GM18907 (cell line): ENCODE measurements at regions not wholly inside any gene's neighbourhood (a gene's known extent, or its start where the extent isn't known, plus 50 kb on each side); places are given as distances from the start of the nearest gene placed in this dataset.

Source experiments
- ATAC-seq: cut with Tn5 transposase; IDR thresholded peaks from one replicate; pipeline ENCODE4 v1.9.1; 2021; ENCODE audit warnings: mild to moderate bottlenecking, moderate library complexity; ENCODE audit not compliant: unreplicated experiment

GRCh38 chrX:9191392-9191791 is 157.5 kb upstream of the FAM9B start:
- ATAC-seq = no peak

GRCh38 chrX:9195199-9195880 is 161.4 kb upstream of the FAM9B start:
- ATAC-seq = no peak

- ATAC-seq = no peak
Measured at GRCh38 chrX:9196961-9197640, 163.2 kb upstream of the FAM9B start.

- no peak for ATAC-seq
Measured at GRCh38 chrX:9204560-9204959, 170.6 kb upstream of the FAM9B start.

GRCh38 chrX:9205599-9206223 is 171.8 kb upstream of the FAM9B start:
- no peak for ATAC-seq

GRCh38 chrX:9207142-9207541 is 173.2 kb upstream of the FAM9B start:
- ATAC-seq = no peak

GRCh38 chrX:9211269-9211668 is 177.3 kb upstream of the FAM9B start:
- ATAC-seq = no peak

GRCh38 chrX:9221781-9222180 is 187.9 kb upstream of the FAM9B start:
- no peak for ATAC-seq

- no peak for ATAC-seq
Measured at GRCh38 chrX:9222299-9222698, 188.4 kb upstream of the FAM9B start.

GRCh38 chrX:9227276-9227675 is 193.3 kb upstream of the FAM9B start:
- ATAC-seq = no peak

- ATAC-seq = no peak
Measured at GRCh38 chrX:9231491-9231890, 197.6 kb upstream of the FAM9B start.

GRCh38 chrX:9233141-9233540 is 199.2 kb upstream of the FAM9B start:
- ATAC-seq = no peak

- no peak for ATAC-seq
Measured at GRCh38 chrX:9234315-9234714, 200.4 kb upstream of the FAM9B start.

GRCh38 chrX:9235722-9236121 is 201.8 kb upstream of the FAM9B start:
- no peak for ATAC-seq

- no peak for ATAC-seq
Measured at GRCh38 chrX:9240956-9241355, 207.0 kb upstream of the FAM9B start.

GRCh38 chrX:9241427-9241826 is 207.5 kb upstream of the FAM9B start:
- ATAC-seq = no peak

- ATAC-seq = no peak
Measured at GRCh38 chrX:9249051-9249846, 215.3 kb upstream of the FAM9B start.

GRCh38 chrX:9252182-9252581 is 212.7 kb upstream of the TBL1X start:
- ATAC-seq = no peak

GRCh38 chrX:9253211-9253610 is 211.6 kb upstream of the TBL1X start:
- no peak for ATAC-seq

- ATAC-seq = no peak
Measured at GRCh38 chrX:9257718-9258420, 207.0 kb upstream of the TBL1X start.
